Gastroesophageal sphincter (tissue), 4 donors: ENCODE measurements at regions not wholly inside any gene's neighbourhood (a gene's known extent, or its start where the extent isn't known, plus 50 kb on each side); places are given as distances from the start of the nearest gene placed in this dataset.
A peak's percentile ranks its signal among the peaks of the same experiment; 100 is the strongest.

Source experiments
- ATAC-seq: fragments of 150-250 bp; one replicate; pipeline ENCODE4 v1.9.1; 2016; ENCODE audit warnings: mild to moderate bottlenecking, moderate library complexity
- H3K27ac ChIP-seq, 4 donors: fragments of 200-600 bp; sonication (generic) in 3 of 4; 1 replicate in 3 of 4; 2 replicates in 1 of 4; pipeline ENCODE4 v1.5.1; 2016 to 2019
- H3K27me3 ChIP-seq: fragments of 200-600 bp; sonication (generic); one replicate; pipeline ENCODE4 v1.5.1; 2019
- H3K36me3 ChIP-seq, 2 donors: fragments of 200-600 bp; sonication (generic); one replicate each; pipeline ENCODE4 v1.5.1; 2019; ENCODE audit warnings: control low read depth in 1 of 2
- H3K4me1 ChIP-seq, 3 donors: fragments of 200-600 bp; sonication (generic); 1 replicate in 2 of 3; 2 replicates in 1 of 3; pipeline ENCODE4 v1.5.1; 2016 to 2019; ENCODE audit warnings: control low read depth in 2 of 3
- H3K4me3 ChIP-seq, 2 donors: fragments of 200-600 bp; sonication (generic); one replicate each; pipeline ENCODE4 v1.5.1; 2019; ENCODE audit warnings: mild to moderate bottlenecking in 1 of 2, moderate library complexity in 1 of 2
- H3K9me3 ChIP-seq, 3 donors: fragments of 200-600 bp; sonication (generic); one replicate each; pipeline ENCODE4 v1.5.1; 2017 to 2019; ENCODE audit warnings: control low read depth in 2 of 3
- EP300 ChIP-seq: sonication (generic); formaldehyde crosslinking; IDR thresholded peaks from one replicate; pipeline ENCODE4 v1.6.1; 2017; ENCODE audit warnings: antibody characterized with exemption, mild to moderate bottlenecking
- POLR2A ChIP-seq, 2 donors: fragments of 450-650 bp; IDR thresholded peaks; one replicate each; pipeline ENCODE4 v1.6.1; 2017; ENCODE audit warnings: antibody characterized with exemption in 2 of 2, mild to moderate bottlenecking in 2 of 2, moderate library complexity in 1 of 2
- POLR2AphosphoS5 ChIP-seq: sonication (generic); formaldehyde crosslinking; IDR thresholded peaks from one replicate; pipeline ENCODE4 v1.6.1; 2017; ENCODE audit warnings: antibody characterized with exemption
- WGBS, 2 donors: methylation state at CpG; one replicate each; pipeline ENCODE4 v1.1.5; 2018; ENCODE audit warnings: low coverage in 1 of 2; 5-methylcytosine and 5-hydroxymethylcytosine counted together
- TF ChIP-seq, protein P1 (sequence below), 4 experiments: fragments of 200-600 bp in 2 of 4; fragments of 450-650 bp in 2 of 4; sonication (generic) in 1 of 4; IDR thresholded peaks; one replicate each; pipeline ENCODE4 v1.5.1; 2017 to 2019; ENCODE audit warnings: antibody characterized with exemption in 4 of 4, mild to moderate bottlenecking in 2 of 4, moderate library complexity in 2 of 4

DNA sequence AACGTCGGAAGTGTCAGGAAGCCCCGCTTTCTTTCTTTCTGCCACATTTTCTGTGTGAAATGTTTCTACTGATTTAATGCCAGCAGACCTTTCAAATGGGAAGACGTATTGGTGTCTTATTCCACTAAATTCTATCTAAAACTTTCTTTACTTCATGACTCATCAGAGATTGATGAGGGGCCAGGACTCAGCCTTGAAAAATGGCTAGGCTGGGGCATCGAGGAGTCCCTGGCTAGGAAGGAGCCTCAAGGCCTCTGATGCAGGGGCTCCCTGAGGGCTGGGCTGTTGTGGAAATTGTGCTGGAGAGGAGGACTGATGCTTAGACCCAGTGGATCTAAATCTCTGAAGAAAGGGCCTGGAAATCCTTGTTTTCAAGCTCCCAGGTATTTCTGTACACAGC lies 192.8 kb upstream of the PDE10A start:
- Histone ChIP-seq H3K27me3 (peaks cover 46% of the 10 kb centered on the region), H3K4me3 (no peak overlapping the region), H3K9me3 (no peaks in the 10 kb centered on the region), H3K36me3 (no peaks in the 10 kb centered on the region), H3K4me1 (peaks cover 0 to 17% (median 0%) of the 10 kb centered on the region in 3 donors), H3K27ac (no peak overlapping the region)
- WGBS, 2 donors, result 89% methylated on average over 4 to 5 of the region's 5 CpGs
- TF ChIP-seq, protein P1, sequence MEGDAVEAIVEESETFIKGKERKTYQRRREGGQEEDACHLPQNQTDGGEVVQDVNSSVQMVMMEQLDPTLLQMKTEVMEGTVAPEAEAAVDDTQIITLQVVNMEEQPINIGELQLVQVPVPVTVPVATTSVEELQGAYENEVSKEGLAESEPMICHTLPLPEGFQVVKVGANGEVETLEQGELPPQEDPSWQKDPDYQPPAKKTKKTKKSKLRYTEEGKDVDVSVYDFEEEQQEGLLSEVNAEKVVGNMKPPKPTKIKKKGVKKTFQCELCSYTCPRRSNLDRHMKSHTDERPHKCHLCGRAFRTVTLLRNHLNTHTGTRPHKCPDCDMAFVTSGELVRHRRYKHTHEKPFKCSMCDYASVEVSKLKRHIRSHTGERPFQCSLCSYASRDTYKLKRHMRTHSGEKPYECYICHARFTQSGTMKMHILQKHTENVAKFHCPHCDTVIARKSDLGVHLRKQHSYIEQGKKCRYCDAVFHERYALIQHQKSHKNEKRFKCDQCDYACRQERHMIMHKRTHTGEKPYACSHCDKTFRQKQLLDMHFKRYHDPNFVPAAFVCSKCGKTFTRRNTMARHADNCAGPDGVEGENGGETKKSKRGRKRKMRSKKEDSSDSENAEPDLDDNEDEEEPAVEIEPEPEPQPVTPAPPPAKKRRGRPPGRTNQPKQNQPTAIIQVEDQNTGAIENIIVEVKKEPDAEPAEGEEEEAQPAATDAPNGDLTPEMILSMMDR (IDR thresholded peaks at IDR 0.05), result no peak
- TF ChIP-seq POLR2A (IDR thresholded peaks at IDR 0.05) (no peak), EP300 (no peak), POLR2AphosphoS5 (no peak)
- no peak for ATAC-seq

DNA sequence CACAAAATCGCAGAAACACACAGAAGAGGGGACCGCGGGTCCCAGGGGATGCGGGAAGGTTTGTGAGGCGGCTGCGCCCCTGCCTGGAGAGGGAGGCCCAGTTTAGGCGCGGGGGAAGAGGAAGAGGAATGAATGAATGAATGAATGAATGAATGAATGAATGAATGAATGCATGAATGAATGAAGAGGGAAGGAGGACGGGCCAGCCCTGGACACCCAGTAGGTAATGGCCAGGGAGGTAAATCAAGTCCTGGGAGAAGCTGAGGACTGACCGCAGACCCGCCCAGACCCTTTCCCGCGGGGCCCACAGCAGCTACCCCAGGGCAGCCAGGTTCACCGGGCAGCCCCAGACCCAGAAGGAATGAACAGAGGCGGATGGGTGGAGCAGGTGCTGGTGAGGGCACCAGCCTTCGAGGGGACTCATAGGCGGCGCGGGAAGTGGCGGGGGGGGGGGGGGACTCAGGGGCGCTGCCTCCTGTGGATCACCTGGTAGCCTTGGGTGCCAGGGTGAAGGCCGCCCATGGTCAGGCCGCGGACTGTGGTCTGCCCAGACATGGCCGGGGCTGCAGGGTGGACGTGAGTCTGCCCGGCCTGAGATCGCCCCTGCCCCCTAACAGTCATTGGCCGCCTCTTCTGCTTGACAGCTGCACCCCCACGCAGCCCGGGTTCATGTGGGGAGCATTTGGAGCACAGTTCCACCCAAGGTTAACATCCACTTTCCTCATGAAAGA lies 192.0 kb upstream of the PDE10A start:
- Histone ChIP-seq H3K4me1 (peaks cover 0 to 21% (median 0%) of the 10 kb centered on the region in 3 donors), H3K9me3 (no peaks in the 10 kb centered on the region), H3K27me3 (peaks cover 48% of the 10 kb centered on the region), H3K36me3 (no peaks in the 10 kb centered on the region), H3K4me3 (peak overlapping the region in 1 of 2 donors; percentile 30), H3K27ac (no peak overlapping the region)
- 66 to 83% methylated on average over 7 to 9 of the region's 31 CpGs for WGBS, 2 donors
- no peak for TF ChIP-seq POLR2A (IDR thresholded peaks at IDR 0.05)
- TF ChIP-seq, protein P1 (IDR thresholded peaks at IDR 0.05), result no peak
- no peak for TF ChIP-seq POLR2AphosphoS5
- no peak for TF ChIP-seq EP300
- no peak for ATAC-seq

DNA sequence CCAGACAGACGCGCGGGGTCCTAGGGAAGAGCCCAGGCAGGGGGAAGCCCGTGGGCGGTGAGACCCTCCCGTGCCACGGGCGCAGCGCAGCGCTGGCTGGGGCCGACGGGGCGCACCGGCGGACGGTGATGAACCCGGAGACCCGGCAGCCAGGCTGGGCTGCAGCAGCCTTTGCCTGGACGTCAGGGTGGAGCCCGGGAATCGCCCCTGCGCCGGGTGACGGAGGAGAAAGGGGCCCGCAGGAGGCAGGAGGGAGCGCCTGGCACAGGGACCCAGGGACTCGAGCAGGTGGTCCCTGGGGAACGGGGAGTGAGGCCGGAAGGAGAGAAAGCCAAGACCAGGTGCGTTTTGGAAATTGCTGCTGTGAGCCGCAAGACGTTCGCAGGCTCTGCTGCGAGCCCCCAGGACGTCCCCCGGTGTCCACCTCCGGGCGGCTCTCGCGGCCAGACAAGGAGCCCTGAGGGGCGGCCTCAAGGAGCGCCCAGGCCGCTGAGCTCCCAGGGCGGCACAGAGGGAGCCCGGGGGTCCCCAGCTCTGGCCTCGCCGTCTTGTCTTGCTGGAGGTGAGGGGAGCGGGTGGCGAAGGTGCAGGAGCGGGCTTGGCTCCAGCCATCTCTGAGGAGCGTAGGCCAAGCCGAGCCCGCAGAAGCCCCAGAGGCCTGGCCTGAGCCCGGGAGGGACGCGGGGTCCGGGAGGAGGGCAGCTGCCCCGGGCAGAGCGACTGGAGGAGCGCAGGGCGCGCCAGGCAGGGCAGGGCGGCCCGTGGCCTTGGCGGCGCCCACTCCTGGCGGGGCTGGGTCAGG lies 191.2 kb upstream of the PDE10A start:
- Histone ChIP-seq H3K27ac (no peak overlapping the region), H3K4me3 (peak overlapping the region in 1 of 2 donors; percentile 30), H3K4me1 (peaks cover 0 to 22% (median 0%) of the 10 kb centered on the region in 3 donors), H3K36me3 (no peaks in the 10 kb centered on the region), H3K9me3 (no peaks in the 10 kb centered on the region), H3K27me3 (peaks cover 44% of the 10 kb centered on the region)
- TF ChIP-seq POLR2A (IDR thresholded peaks at IDR 0.05) (no peak), EP300 (no peak), POLR2AphosphoS5 (no peak)
- TF ChIP-seq, protein P1 (IDR thresholded peaks at IDR 0.05), result no peak
- ATAC-seq, result no peak
- WGBS, 2 donors, result 0% methylated on average over 2 of the region's 67 CpGs; no CpG with 5 or more reads in 1 of the 2 donors

GRCh38 chr6:165852676-165853075 lies 189.6 kb upstream of the PDE10A start:
- no peaks in the 10 kb centered on the region for H3K9me3 ChIP-seq
- no peak overlapping the region for H3K4me3 ChIP-seq
- no peak overlapping the region for H3K27ac ChIP-seq
- H3K36me3 ChIP-seq, result no peaks in the 10 kb centered on the region
- H3K4me1 ChIP-seq, result peaks cover 0 to 22% (median 0%) of the 10 kb centered on the region in 3 donors
- peaks cover 47% of the 10 kb centered on the region for H3K27me3 ChIP-seq
- WGBS, 2 donors, result 81 to 94% methylated on average over 10 of the region's 10 CpGs
- TF ChIP-seq POLR2A (IDR thresholded peaks at IDR 0.05), result no peak
- TF ChIP-seq EP300, result no peak
- TF ChIP-seq POLR2AphosphoS5, result no peak
- TF ChIP-seq, protein P1 (IDR thresholded peaks at IDR 0.05), result no peak
- no peak for ATAC-seq
